ENCODE measurements at regions not wholly inside any gene's neighbourhood (a gene's known extent, or its start where the extent isn't known, plus 50 kb on each side); places are given as distances from the start of the nearest gene placed in this dataset.
"Not testable (repeated sequence)": the region's sequence is repeated elsewhere in the genome, so short reads cannot be mapped to it uniquely, and the experiment has no call there.

GRCh38 chr14:106348873-106349540 is 822.6 kb downstream of the TMEM121 start:
- H3K27ac ChIP-seq (ENCODE audit: low read depth, low read length, poor library complexity, severe bottlenecking); H3K36me3 ChIP-seq (ENCODE audit: insufficient read depth, low read length, poor library complexity, severe bottlenecking); H3K4me1 ChIP-seq (ENCODE audit: insufficient read depth, low read length, poor library complexity, severe bottlenecking); POLR2A ChIA-PET (ENCODE audit: low non-redundant PET); BruUV-seq (replicated peaks); H3K9me3 ChIP-seq (ENCODE audit: low read depth, low read length, poor library complexity, severe bottlenecking); H3K4me3 ChIP-seq (ENCODE audit: low read depth, low read length, poor library complexity, severe bottlenecking): not testable (repeated sequence)
- CTCF ChIA-PET = interaction anchor here (0.6 to 0.9 kb wide), 2 partner anchors 9 to 821 kb away, joined by 3 read pairs; no protein-coding TSS in a partner anchor
- DNase-seq (ENCODE audit: low spot score) = peak; percentile 69
- TF ChIP-seq, protein P1, sequence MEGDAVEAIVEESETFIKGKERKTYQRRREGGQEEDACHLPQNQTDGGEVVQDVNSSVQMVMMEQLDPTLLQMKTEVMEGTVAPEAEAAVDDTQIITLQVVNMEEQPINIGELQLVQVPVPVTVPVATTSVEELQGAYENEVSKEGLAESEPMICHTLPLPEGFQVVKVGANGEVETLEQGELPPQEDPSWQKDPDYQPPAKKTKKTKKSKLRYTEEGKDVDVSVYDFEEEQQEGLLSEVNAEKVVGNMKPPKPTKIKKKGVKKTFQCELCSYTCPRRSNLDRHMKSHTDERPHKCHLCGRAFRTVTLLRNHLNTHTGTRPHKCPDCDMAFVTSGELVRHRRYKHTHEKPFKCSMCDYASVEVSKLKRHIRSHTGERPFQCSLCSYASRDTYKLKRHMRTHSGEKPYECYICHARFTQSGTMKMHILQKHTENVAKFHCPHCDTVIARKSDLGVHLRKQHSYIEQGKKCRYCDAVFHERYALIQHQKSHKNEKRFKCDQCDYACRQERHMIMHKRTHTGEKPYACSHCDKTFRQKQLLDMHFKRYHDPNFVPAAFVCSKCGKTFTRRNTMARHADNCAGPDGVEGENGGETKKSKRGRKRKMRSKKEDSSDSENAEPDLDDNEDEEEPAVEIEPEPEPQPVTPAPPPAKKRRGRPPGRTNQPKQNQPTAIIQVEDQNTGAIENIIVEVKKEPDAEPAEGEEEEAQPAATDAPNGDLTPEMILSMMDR (conservative IDR thresholded peaks at IDR 0.05; ENCODE audit: low read depth, low read length) = peak; percentile 88
- intact Hi-C loops (cut with micrococcal nuclease; ENCODE audit: unreplicated experiment) = loop anchor here (10.0 kb wide), 1 partner anchor 436 kb away; no protein-coding TSS in a partner anchor
- H3K27me3 ChIP-seq (replicated peaks; ENCODE audit: insufficient read depth, low read depth, low read length, poor library complexity) = peaks cover 91% of the 10 kb centered on the region

- intact Hi-C loops (cut with micrococcal nuclease; ENCODE audit: unreplicated experiment) = loop anchor here (10.0 kb wide), 1 partner anchor 435 kb away; no protein-coding TSS in a partner anchor
- H3K27ac ChIP-seq (ENCODE audit: low read depth, low read length, poor library complexity, severe bottlenecking); H3K4me1 ChIP-seq (ENCODE audit: insufficient read depth, low read length, poor library complexity, severe bottlenecking); H3K4me3 ChIP-seq (ENCODE audit: low read depth, low read length, poor library complexity, severe bottlenecking); POLR2A ChIA-PET (ENCODE audit: low non-redundant PET); H3K36me3 ChIP-seq (ENCODE audit: insufficient read depth, low read length, poor library complexity, severe bottlenecking); DNase-seq (ENCODE audit: low spot score); H3K9me3 ChIP-seq (ENCODE audit: low read depth, low read length, poor library complexity, severe bottlenecking); BruUV-seq (replicated peaks): not testable (repeated sequence)
- CTCF ChIA-PET = interaction anchor here (0.9 kb wide), 1 partner anchor 10 kb away, joined by 3 read pairs; no protein-coding TSS in a partner anchor
- H3K27me3 ChIP-seq (replicated peaks; ENCODE audit: insufficient read depth, low read depth, low read length, poor library complexity) = peaks cover 92% of the 10 kb centered on the region
These were observed 823.5 kb downstream of the TMEM121 start for GRCh38 chr14:106349678-106350457.

DNA sequence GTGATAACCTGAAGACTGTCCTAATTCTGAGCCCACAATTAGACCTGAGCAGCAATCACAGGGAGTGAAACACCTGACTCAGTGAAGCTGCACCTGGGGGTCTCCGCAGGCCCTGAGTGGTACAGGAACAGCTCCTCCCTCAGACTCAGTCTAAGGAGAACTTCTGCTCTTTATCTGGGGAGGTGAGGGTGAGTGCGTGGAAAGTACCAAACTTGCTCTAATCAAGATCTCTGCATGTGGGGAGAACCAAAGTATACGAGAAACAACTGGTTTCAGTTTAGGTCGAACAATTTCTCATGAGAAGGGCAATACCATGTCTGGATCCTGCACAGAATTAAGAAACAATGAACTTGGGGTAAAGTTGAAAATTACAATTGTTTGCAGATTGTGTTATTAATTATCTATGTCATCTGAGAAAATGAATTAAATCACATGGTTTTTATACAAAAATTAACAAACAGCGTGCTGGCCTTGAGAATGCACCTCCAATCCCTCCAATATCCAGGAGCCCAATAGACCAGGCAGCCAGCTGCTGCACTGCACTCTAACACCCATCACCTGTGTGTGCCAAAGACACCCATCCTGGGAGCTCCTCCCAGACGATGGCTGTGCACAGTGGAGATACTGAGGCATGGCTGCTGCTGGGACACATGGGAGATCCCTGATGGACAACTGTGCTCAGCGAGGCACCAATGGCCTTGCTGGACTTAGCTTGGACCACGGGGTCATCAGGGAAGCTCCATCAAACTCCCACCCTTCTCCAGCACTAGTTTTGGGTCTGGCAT is 828.8 kb downstream of the TMEM121 start:
- H3K9me3 ChIP-seq (ENCODE audit: low read depth, low read length, poor library complexity, severe bottlenecking); H3K36me3 ChIP-seq (ENCODE audit: insufficient read depth, low read length, poor library complexity, severe bottlenecking); POLR2A ChIA-PET (ENCODE audit: low non-redundant PET); H3K4me3 ChIP-seq (ENCODE audit: low read depth, low read length, poor library complexity, severe bottlenecking); CTCF ChIA-PET; BruUV-seq (replicated peaks); H3K27ac ChIP-seq (ENCODE audit: low read depth, low read length, poor library complexity, severe bottlenecking); intact Hi-C loops (cut with micrococcal nuclease; ENCODE audit: unreplicated experiment); DNase-seq (ENCODE audit: low spot score); H3K4me1 ChIP-seq (ENCODE audit: insufficient read depth, low read length, poor library complexity, severe bottlenecking): not testable (repeated sequence)
- peaks cover 88% of the 10 kb centered on the region for H3K27me3 ChIP-seq (replicated peaks; ENCODE audit: insufficient read depth, low read depth, low read length, poor library complexity)
- TF ChIP-seq EZH2 (IDR thresholded peaks at IDR 0.05; ENCODE audit: borderline replicate concordance, low read depth, low read length, poor library complexity, severe bottlenecking) = peak; percentile 26

DNA sequence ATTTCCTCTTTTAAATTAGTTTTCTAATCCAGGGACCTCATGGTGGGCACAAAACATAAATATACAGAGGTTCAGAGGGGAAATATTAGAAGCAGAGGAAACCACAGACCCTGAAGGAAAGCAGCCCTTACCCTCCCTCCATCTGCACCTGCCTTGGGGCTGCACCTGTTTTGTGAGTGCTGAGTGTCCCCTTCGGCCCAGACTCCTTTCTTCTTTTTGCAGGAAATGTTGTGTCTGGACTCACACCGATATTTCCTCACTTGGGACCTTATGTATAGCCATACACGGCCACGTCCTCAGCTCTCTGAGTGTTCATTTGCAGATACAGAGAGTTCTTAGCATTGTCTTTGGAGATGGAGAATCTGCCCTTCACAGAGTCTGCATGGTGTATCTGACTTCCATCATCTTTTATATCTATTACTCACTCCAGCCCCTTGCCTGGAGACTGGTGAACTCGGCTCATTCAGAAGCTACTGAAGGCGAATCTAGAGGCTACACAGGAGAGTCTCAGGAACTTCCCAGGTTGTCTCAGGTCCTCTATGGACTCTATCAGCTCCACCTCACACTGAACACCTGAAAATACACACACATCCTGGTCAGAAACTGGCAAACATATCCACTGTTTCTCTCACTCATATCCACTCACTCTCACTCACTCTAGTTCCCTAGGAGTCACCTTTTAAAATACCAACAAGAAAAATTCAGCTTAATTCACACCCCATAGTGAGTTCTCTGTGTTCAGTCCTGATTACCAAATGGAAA is 829.7 kb downstream of the TMEM121 start:
- POLR2A ChIA-PET (ENCODE audit: low non-redundant PET); intact Hi-C loops (cut with micrococcal nuclease; ENCODE audit: unreplicated experiment); H3K4me1 ChIP-seq (ENCODE audit: insufficient read depth, low read length, poor library complexity, severe bottlenecking); H3K36me3 ChIP-seq (ENCODE audit: insufficient read depth, low read length, poor library complexity, severe bottlenecking); H3K4me3 ChIP-seq (ENCODE audit: low read depth, low read length, poor library complexity, severe bottlenecking); H3K9me3 ChIP-seq (ENCODE audit: low read depth, low read length, poor library complexity, severe bottlenecking); H3K27ac ChIP-seq (ENCODE audit: low read depth, low read length, poor library complexity, severe bottlenecking); DNase-seq (ENCODE audit: low spot score); BruUV-seq (replicated peaks): not testable (repeated sequence)
- H3K27me3 ChIP-seq (replicated peaks; ENCODE audit: insufficient read depth, low read depth, low read length, poor library complexity) = peaks cover 83% of the 10 kb centered on the region
- CTCF ChIA-PET = interaction anchor here (1.0 to 1.1 kb wide), 2 partner anchors 10 to 78 kb away, joined by 3 read pairs; no protein-coding TSS in a partner anchor

DNA sequence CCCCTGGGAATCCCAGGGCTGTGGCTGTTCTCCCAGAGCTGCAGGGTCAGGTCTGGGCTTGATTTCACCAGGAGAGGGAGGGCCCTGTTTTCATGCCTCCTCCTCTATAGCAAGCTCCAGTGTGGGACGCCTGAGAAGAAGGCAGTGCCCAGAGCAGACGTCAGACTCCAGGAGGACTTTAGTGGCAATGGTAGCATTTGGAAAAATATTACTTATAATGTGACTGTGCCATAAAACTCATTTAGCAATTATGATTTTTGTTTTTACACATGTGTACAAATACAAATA is 830.2 kb downstream of the TMEM121 start:
- CTCF ChIA-PET = interaction anchor here (1.0 to 1.1 kb wide), 2 partner anchors 11 to 79 kb away, joined by 3 read pairs; no protein-coding TSS in a partner anchor
- BruUV-seq (replicated peaks); DNase-seq (ENCODE audit: low spot score); intact Hi-C loops (cut with micrococcal nuclease; ENCODE audit: unreplicated experiment); POLR2A ChIA-PET (ENCODE audit: low non-redundant PET); H3K9me3 ChIP-seq (ENCODE audit: low read depth, low read length, poor library complexity, severe bottlenecking); H3K4me3 ChIP-seq (ENCODE audit: low read depth, low read length, poor library complexity, severe bottlenecking); H3K36me3 ChIP-seq (ENCODE audit: insufficient read depth, low read length, poor library complexity, severe bottlenecking); H3K4me1 ChIP-seq (ENCODE audit: insufficient read depth, low read length, poor library complexity, severe bottlenecking); H3K27ac ChIP-seq (ENCODE audit: low read depth, low read length, poor library complexity, severe bottlenecking): not testable (repeated sequence)
- peaks cover 78% of the 10 kb centered on the region for H3K27me3 ChIP-seq (replicated peaks; ENCODE audit: insufficient read depth, low read depth, low read length, poor library complexity)
